ENCODE measurements at regions not wholly inside any gene's neighbourhood (a gene's known extent, or its start where the extent isn't known, plus 50 kb on each side); places are given as distances from the start of the nearest gene placed in this dataset.

DNA sequence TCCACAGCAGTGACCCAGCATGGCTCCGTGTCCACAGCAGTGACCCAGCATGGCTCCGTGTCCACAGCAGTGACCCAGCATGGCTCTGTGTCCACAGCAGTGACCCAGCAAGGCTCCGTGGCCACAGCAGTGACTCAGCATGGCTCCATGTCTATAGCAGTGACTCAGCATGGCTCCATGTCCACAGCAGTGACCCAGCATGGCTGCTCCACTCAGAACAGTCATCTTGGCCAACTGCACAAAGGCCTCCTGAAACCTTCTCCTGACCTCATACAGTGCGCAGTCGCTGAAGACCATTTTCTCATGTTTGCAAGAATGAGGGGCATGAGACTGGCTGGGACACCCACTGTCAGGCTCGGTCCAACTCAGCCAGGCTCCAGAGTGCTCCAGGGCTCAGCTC, 333.4 kb upstream of the RAB6C start:
- Histone ChIP-seq H3K27ac (ENCODE audit: insufficient read depth in 1 of 2, low read depth in 1 of 2, low read length in 2 of 2, poor library complexity in 1 of 2, severe bottlenecking in 2 of 2) (no peak overlapping the region), H3K4me3 (ENCODE audit: control insufficient read depth in 1 of 7, extremely low read depth in 1 of 7, insufficient read depth in 4 of 7, low read depth in 2 of 7, low read length in 6 of 7) (no peak overlapping the region), H3K36me3 (ENCODE audit: control insufficient read depth in 4 of 4, insufficient read depth in 4 of 4, low read length in 3 of 4) (no peaks in the 10 kb centered on the region), H3K4me1 (ENCODE audit: control extremely low read depth in 1 of 4, control insufficient read depth in 4 of 4, insufficient read depth in 4 of 4, low read length in 3 of 4) (no peaks in the 10 kb centered on the region), H3K9me3 (ENCODE audit: control extremely low read depth in 1 of 5, control insufficient read depth in 4 of 5, insufficient read depth in 2 of 5, low read depth in 1 of 5, low read length in 4 of 5) (peaks cover 0 to 1% (median 0%) of the 10 kb centered on the region in 5 experiments), H3K27me3 (replicated peaks in 2 of 5; ENCODE audit: control insufficient read depth in 4 of 5, insufficient read depth in 5 of 5, low read length in 4 of 5) (peaks cover 0 to 1% (median 0%) of the 10 kb centered on the region in 5 experiments)
- WGBS (ENCODE audit: insufficient coverage): 88% methylated on average over 5 of the region's 6 CpGs
- CTCF ChIA-PET: no interaction called here
- DNase-seq: no peak
- POLR2A ChIA-PET: no interaction called here

DNA sequence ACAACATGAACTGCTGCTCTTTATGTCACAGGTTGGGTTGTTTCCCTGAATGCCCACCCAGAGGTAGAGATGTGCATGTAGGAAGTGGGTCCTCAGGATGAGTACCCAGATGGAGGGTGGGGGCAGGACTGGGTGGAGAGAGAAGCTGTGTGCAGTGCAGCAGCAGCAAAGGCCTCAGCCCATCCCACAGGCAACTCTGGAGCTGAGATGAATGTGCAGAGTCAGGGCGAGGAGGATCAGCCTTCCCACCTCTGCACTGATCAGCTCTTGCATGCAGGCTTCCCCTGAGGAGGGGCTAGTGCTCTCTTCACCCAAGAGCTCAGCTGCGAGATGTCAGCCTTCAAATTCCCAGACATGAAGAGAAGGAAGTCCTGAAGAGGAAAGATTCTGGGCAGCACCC, 326.2 kb upstream of the RAB6C start:
- ChIA-PET POLR2A (no interaction called here), CTCF (no interaction called here)
- Histone ChIP-seq H3K4me1 (ENCODE audit: control extremely low read depth in 1 of 4, control insufficient read depth in 4 of 4, insufficient read depth in 4 of 4, low read length in 3 of 4) (no peaks in the 10 kb centered on the region), H3K27me3 (replicated peaks in 2 of 5; ENCODE audit: control insufficient read depth in 4 of 5, insufficient read depth in 5 of 5, low read length in 4 of 5) (peaks cover 0 to 6% (median 0%) of the 10 kb centered on the region in 5 experiments), H3K27ac (ENCODE audit: insufficient read depth in 1 of 2, low read depth in 1 of 2, low read length in 2 of 2, poor library complexity in 1 of 2, severe bottlenecking in 2 of 2) (no peak overlapping the region), H3K9me3 (ENCODE audit: control extremely low read depth in 1 of 5, control insufficient read depth in 4 of 5, insufficient read depth in 2 of 5, low read depth in 1 of 5, low read length in 4 of 5) (peaks cover 0 to under 1% (median 0%) of the 10 kb centered on the region in 5 experiments), H3K4me3 (ENCODE audit: control insufficient read depth in 1 of 7, extremely low read depth in 1 of 7, insufficient read depth in 4 of 7, low read depth in 2 of 7, low read length in 6 of 7) (no peak overlapping the region), H3K36me3 (ENCODE audit: control insufficient read depth in 4 of 4, insufficient read depth in 4 of 4, low read length in 3 of 4) (no peaks in the 10 kb centered on the region)
- no peak for DNase-seq
- 100% methylated on average over 1 of the region's 2 CpGs for WGBS (ENCODE audit: insufficient coverage)

DNA sequence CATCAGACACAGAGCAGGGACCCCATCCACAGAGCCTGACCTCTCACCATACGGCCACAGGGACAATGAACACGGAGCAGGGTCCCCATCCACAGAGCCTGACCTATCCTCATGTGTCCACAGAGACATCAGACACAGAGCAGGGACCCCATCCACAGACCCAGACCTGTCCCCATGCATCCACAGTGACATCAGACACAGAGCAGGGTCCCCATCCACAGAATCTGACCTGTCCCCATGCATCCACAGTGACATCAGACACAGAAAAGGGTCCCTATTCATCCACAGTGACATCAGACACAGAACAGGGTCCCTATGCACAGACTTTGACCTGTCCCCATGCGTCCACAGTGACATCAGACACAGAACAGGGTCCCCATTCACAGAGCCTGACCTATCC, 325.1 kb upstream of the RAB6C start:
- peaks cover 0 to 4% (median 0%) of the 10 kb centered on the region in 5 experiments for H3K9me3 ChIP-seq (ENCODE audit: control extremely low read depth in 1 of 5, control insufficient read depth in 4 of 5, insufficient read depth in 2 of 5, low read depth in 1 of 5, low read length in 4 of 5)
- 94% methylated on average over 3 of the region's 3 CpGs for WGBS (ENCODE audit: insufficient coverage)
- ChIA-PET POLR2A (no interaction called here), CTCF (no interaction called here)
- DNase-seq: no peak
- H3K36me3 ChIP-seq (ENCODE audit: control insufficient read depth in 4 of 4, insufficient read depth in 4 of 4, low read length in 3 of 4): no peaks in the 10 kb centered on the region
- no peak overlapping the region for H3K27ac ChIP-seq (ENCODE audit: insufficient read depth in 1 of 2, low read depth in 1 of 2, low read length in 2 of 2, poor library complexity in 1 of 2, severe bottlenecking in 2 of 2)
- H3K4me3 ChIP-seq (ENCODE audit: control insufficient read depth in 1 of 7, extremely low read depth in 1 of 7, insufficient read depth in 4 of 7, low read depth in 2 of 7, low read length in 6 of 7): no peak overlapping the region
- H3K4me1 ChIP-seq (ENCODE audit: control extremely low read depth in 1 of 4, control insufficient read depth in 4 of 4, insufficient read depth in 4 of 4, low read length in 3 of 4): no peaks in the 10 kb centered on the region
- peaks cover 0 to 6% (median 0%) of the 10 kb centered on the region in 5 experiments for H3K27me3 ChIP-seq (replicated peaks in 2 of 5; ENCODE audit: control insufficient read depth in 4 of 5, insufficient read depth in 5 of 5, low read length in 4 of 5)

DNA sequence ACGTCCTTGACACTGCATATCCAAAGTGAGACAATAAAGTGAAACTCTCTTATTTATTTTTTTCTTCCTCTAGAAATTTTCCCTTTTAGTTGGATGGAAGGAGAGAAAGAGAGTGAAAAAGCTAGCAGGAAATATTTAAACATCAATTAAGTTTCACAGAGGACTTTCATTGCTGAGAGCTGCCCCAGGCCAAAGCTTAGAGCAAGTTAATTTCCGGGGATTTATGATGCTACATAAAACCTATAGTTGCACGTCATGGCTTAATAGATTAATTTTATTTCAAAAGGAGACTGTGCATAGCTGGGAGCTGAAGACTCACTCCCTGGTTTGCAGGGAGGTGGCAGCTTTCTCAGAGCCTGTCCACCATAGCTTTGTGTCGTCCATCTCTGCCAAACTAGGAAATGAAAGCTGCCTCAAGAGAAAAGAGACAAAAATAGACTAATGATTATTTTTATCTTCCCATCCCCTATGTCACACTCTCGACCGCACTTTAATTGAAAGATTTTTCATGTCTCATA, 323.3 kb upstream of the RAB6C start:
- Histone ChIP-seq H3K4me1 (ENCODE audit: control extremely low read depth in 1 of 4, control insufficient read depth in 4 of 4, insufficient read depth in 4 of 4, low read length in 3 of 4) (no peaks in the 10 kb centered on the region), H3K4me3 (ENCODE audit: control insufficient read depth in 1 of 7, extremely low read depth in 1 of 7, insufficient read depth in 4 of 7, low read depth in 2 of 7, low read length in 6 of 7) (no peak overlapping the region), H3K27ac (ENCODE audit: insufficient read depth in 1 of 2, low read depth in 1 of 2, low read length in 2 of 2, poor library complexity in 1 of 2, severe bottlenecking in 2 of 2) (no peak overlapping the region), H3K27me3 (replicated peaks in 2 of 5; ENCODE audit: control insufficient read depth in 4 of 5, insufficient read depth in 5 of 5, low read length in 4 of 5) (peaks cover 0 to 6% (median 0%) of the 10 kb centered on the region in 5 experiments), H3K9me3 (ENCODE audit: control extremely low read depth in 1 of 5, control insufficient read depth in 4 of 5, insufficient read depth in 2 of 5, low read depth in 1 of 5, low read length in 4 of 5) (peaks cover 0 to 4% (median 0%) of the 10 kb centered on the region in 5 experiments), H3K36me3 (ENCODE audit: control insufficient read depth in 4 of 4, insufficient read depth in 4 of 4, low read length in 3 of 4) (no peaks in the 10 kb centered on the region)
- WGBS (ENCODE audit: insufficient coverage): 94% methylated on average over 5 of the region's 6 CpGs
- no peak for DNase-seq
- CTCF ChIA-PET: no interaction called here
- POLR2A ChIA-PET: no interaction called here

DNA sequence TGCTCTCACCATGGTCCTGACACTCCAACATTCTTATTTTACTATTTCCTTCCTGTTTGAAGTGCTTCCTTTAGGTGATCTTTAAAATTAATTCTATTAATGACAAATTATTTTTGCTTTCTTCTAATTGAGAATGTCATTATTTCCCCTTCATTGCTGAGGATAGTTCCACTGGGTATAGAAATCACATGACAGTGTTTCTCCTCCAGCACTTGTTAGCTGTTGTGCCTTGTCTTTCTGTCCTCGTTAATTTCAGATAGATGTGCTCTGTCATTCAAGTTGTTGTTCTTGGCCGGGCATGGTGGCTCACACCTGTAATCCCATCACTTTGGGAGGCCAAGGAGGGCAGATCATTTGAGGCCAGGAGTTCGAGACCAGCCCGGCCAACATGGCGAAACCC, 321.0 kb upstream of the RAB6C start:
- ChIA-PET POLR2A (no interaction called here), CTCF (no interaction called here)
- Histone ChIP-seq H3K27ac (ENCODE audit: insufficient read depth in 1 of 2, low read depth in 1 of 2, low read length in 2 of 2, poor library complexity in 1 of 2, severe bottlenecking in 2 of 2) (no peak overlapping the region), H3K36me3 (ENCODE audit: control insufficient read depth in 4 of 4, insufficient read depth in 4 of 4, low read length in 3 of 4) (no peaks in the 10 kb centered on the region), H3K9me3 (ENCODE audit: control extremely low read depth in 1 of 5, control insufficient read depth in 4 of 5, insufficient read depth in 2 of 5, low read depth in 1 of 5, low read length in 4 of 5) (peaks cover 0 to 4% (median 0%) of the 10 kb centered on the region in 5 experiments), H3K27me3 (replicated peaks in 2 of 5; ENCODE audit: control insufficient read depth in 4 of 5, insufficient read depth in 5 of 5, low read length in 4 of 5) (peaks cover 0 to 6% (median 0%) of the 10 kb centered on the region in 5 experiments), H3K4me1 (ENCODE audit: control extremely low read depth in 1 of 4, control insufficient read depth in 4 of 4, insufficient read depth in 4 of 4, low read length in 3 of 4) (no peaks in the 10 kb centered on the region), H3K4me3 (ENCODE audit: control insufficient read depth in 1 of 7, extremely low read depth in 1 of 7, insufficient read depth in 4 of 7, low read depth in 2 of 7, low read length in 6 of 7) (no peak overlapping the region)
- no peak for DNase-seq
- WGBS (ENCODE audit: insufficient coverage): 100% methylated on average over 5 of the region's 5 CpGs

DNA sequence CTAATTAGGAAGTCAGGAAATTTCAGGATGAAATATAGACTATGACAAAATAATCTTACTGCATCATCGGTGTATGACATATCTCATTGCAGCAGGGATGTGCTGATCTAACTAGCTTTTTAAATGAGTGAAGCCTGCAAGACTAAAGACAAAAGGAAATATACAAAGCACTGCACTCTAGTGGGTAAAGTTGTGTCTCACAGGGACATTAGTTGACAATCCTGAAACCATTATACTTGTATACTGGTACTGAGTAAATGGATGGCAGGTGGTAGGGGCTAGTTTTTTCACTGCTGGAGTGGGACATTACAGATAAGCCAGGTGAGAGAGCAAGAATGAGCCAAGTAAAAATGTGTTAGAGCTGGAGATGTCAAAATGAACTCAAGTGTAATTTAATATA, 317.5 kb upstream of the RAB6C start:
- ChIA-PET POLR2A (no interaction called here), CTCF (no interaction called here)
- Histone ChIP-seq H3K27ac (ENCODE audit: insufficient read depth in 1 of 2, low read depth in 1 of 2, low read length in 2 of 2, poor library complexity in 1 of 2, severe bottlenecking in 2 of 2) (no peak overlapping the region), H3K36me3 (ENCODE audit: control insufficient read depth in 4 of 4, insufficient read depth in 4 of 4, low read length in 3 of 4) (no peaks in the 10 kb centered on the region), H3K9me3 (ENCODE audit: control extremely low read depth in 1 of 5, control insufficient read depth in 4 of 5, insufficient read depth in 2 of 5, low read depth in 1 of 5, low read length in 4 of 5) (peaks cover 0 to 4% (median 0%) of the 10 kb centered on the region in 5 experiments), H3K4me3 (ENCODE audit: control insufficient read depth in 1 of 7, extremely low read depth in 1 of 7, insufficient read depth in 4 of 7, low read depth in 2 of 7, low read length in 6 of 7) (no peak overlapping the region), H3K4me1 (ENCODE audit: control extremely low read depth in 1 of 4, control insufficient read depth in 4 of 4, insufficient read depth in 4 of 4, low read length in 3 of 4) (no peaks in the 10 kb centered on the region), H3K27me3 (replicated peaks in 2 of 5; ENCODE audit: control insufficient read depth in 4 of 5, insufficient read depth in 5 of 5, low read length in 4 of 5) (peaks cover 0 to 4% (median 0%) of the 10 kb centered on the region in 5 experiments)
- WGBS (ENCODE audit: insufficient coverage): no CpG with 5 or more reads among the region's 1 CpG
- no peak for DNase-seq

DNA sequence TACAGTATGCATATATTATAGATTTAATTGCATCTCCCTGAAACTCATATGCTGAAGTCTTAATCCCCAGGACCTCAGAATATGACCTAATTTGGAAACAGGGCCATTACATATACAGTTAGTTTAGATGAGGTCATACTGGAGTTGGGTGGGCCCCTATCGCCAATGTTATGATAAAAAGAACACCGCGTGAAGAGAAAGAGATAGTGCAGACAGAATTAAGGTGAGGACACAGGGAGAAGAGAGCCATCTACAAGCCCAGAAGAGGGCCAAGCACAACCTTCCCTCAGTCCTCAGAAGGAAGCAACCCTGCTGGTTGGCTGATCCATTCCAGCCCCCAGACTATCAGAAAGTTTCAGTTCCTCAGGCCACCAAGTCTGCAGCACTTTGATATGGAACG, 311.9 kb upstream of the RAB6C start:
- H3K36me3 ChIP-seq (ENCODE audit: control insufficient read depth in 4 of 4, insufficient read depth in 4 of 4, low read length in 3 of 4): no peaks in the 10 kb centered on the region
- ChIA-PET CTCF (no interaction called here), POLR2A (no interaction called here)
- H3K27me3 ChIP-seq (replicated peaks in 2 of 5; ENCODE audit: control insufficient read depth in 4 of 5, insufficient read depth in 5 of 5, low read length in 4 of 5): peaks cover 0 to 4% (median 0%) of the 10 kb centered on the region in 5 experiments
- no peak overlapping the region for H3K4me3 ChIP-seq (ENCODE audit: control insufficient read depth in 1 of 7, extremely low read depth in 1 of 7, insufficient read depth in 4 of 7, low read depth in 2 of 7, low read length in 6 of 7)
- no peaks in the 10 kb centered on the region for H3K9me3 ChIP-seq (ENCODE audit: control extremely low read depth in 1 of 5, control insufficient read depth in 4 of 5, insufficient read depth in 2 of 5, low read depth in 1 of 5, low read length in 4 of 5)
- H3K4me1 ChIP-seq (ENCODE audit: control extremely low read depth in 1 of 4, control insufficient read depth in 4 of 4, insufficient read depth in 4 of 4, low read length in 3 of 4): no peaks in the 10 kb centered on the region
- WGBS (ENCODE audit: insufficient coverage): 100% methylated on average over 1 of the region's 4 CpGs
- no peak for DNase-seq
- no peak overlapping the region for H3K27ac ChIP-seq (ENCODE audit: insufficient read depth in 1 of 2, low read depth in 1 of 2, low read length in 2 of 2, poor library complexity in 1 of 2, severe bottlenecking in 2 of 2)
